ENCODE measurements at regions not wholly inside any gene's neighbourhood (a gene's known extent, or its start where the extent isn't known, plus 50 kb on each side); places are given as distances from the start of the nearest gene placed in this dataset.

- TF ChIP-seq, protein P1, sequence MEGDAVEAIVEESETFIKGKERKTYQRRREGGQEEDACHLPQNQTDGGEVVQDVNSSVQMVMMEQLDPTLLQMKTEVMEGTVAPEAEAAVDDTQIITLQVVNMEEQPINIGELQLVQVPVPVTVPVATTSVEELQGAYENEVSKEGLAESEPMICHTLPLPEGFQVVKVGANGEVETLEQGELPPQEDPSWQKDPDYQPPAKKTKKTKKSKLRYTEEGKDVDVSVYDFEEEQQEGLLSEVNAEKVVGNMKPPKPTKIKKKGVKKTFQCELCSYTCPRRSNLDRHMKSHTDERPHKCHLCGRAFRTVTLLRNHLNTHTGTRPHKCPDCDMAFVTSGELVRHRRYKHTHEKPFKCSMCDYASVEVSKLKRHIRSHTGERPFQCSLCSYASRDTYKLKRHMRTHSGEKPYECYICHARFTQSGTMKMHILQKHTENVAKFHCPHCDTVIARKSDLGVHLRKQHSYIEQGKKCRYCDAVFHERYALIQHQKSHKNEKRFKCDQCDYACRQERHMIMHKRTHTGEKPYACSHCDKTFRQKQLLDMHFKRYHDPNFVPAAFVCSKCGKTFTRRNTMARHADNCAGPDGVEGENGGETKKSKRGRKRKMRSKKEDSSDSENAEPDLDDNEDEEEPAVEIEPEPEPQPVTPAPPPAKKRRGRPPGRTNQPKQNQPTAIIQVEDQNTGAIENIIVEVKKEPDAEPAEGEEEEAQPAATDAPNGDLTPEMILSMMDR (conservative IDR thresholded peaks at IDR 0.05; ENCODE audit: low read length): no peak
- no peak for TF ChIP-seq EZH2phosphoT487 (IDR thresholded peaks at IDR 0.05; ENCODE audit: borderline replicate concordance, low read depth, low read length)
- no peak overlapping the region for H3K4me2 ChIP-seq (ENCODE audit: low read length)
- H2AFZ ChIP-seq (ENCODE audit: low read length): no peak overlapping the region
- no peaks in the 10 kb centered on the region for H4K20me1 ChIP-seq (ENCODE audit: insufficient read depth, low read length)
- POLR2A ChIA-PET: interaction anchor here (1.4 kb wide), 1 partner anchor 9 kb away, joined by 5 read pairs; no protein-coding TSS in a partner anchor
- H3K9me3 ChIP-seq (ENCODE audit: low read length): no peaks in the 10 kb centered on the region
- no TSS peak for BruUV-seq (replicated peaks)
- CTCF ChIA-PET (ENCODE audit: unreplicated experiment): no interaction called here
- no peaks in the 10 kb centered on the region for H3K36me3 ChIP-seq (ENCODE audit: insufficient read depth, low read length)
- no peak overlapping the region for H3K4me3 ChIP-seq (ENCODE audit: low read depth, low read length, poor library complexity, severe bottlenecking)
- intact Hi-C loops (cut with micrococcal nuclease; ENCODE audit: unreplicated experiment): no loop called here
- peak; percentile 1 for DNase-seq (ENCODE audit: low spot score)
- no peaks in the 10 kb centered on the region for H3K79me2 ChIP-seq (ENCODE audit: insufficient read depth, low read depth, low read length)
- no peaks in the 10 kb centered on the region for H3K9me2 ChIP-seq (ENCODE audit: insufficient read depth, low read length)
- no peak overlapping the region for H3K27ac ChIP-seq (ENCODE audit: low read depth, low read length, poor library complexity, severe bottlenecking)
- no peaks in the 10 kb centered on the region for H3K4me1 ChIP-seq (ENCODE audit: insufficient read depth, low read length, poor library complexity, severe bottlenecking)
Measured at GRCh38 chr5:53416144-53416738, 64.2 kb upstream of the FST start.

DNA sequence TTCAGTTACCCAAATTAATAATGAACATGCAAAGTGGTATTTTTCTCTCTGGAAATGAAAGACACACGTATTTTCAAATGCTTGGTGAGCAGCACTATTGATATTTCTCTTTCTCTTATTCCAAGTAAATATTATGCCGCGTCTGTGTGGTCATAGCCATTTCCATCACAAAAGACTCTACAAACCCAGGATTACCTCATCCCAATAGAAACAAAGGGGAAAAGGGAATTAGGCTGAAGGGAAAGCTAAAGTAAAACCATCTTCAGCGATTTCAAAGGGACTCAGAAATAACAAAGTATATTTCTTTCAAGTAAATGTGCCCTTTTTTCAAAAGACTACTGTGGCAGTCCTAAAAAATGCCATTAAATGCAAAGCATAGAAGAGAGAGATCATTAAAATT lies 62.0 kb upstream of the FST start:
- BruUV-seq (replicated peaks): no TSS peak
- H3K4me1 ChIP-seq (ENCODE audit: insufficient read depth, low read length, poor library complexity, severe bottlenecking): no peaks in the 10 kb centered on the region
- H3K9me3 ChIP-seq (ENCODE audit: low read length): no peaks in the 10 kb centered on the region
- no peaks in the 10 kb centered on the region for H3K36me3 ChIP-seq (ENCODE audit: insufficient read depth, low read length)
- DNase-seq (ENCODE audit: low spot score): no peak
- intact Hi-C loops (cut with micrococcal nuclease; ENCODE audit: unreplicated experiment): no loop called here
- no peak overlapping the region for H3K4me3 ChIP-seq (ENCODE audit: low read depth, low read length, poor library complexity, severe bottlenecking)
- ChIA-PET POLR2A (no interaction called here), CTCF (ENCODE audit: unreplicated experiment) (no interaction called here)
- no peaks in the 10 kb centered on the region for H3K9me2 ChIP-seq (ENCODE audit: insufficient read depth, low read length)
- no peaks in the 10 kb centered on the region for H4K20me1 ChIP-seq (ENCODE audit: insufficient read depth, low read length)
- TF ChIP-seq, protein P1 (conservative IDR thresholded peaks at IDR 0.05; ENCODE audit: low read length): no peak
- TF ChIP-seq EZH2phosphoT487 (IDR thresholded peaks at IDR 0.05; ENCODE audit: borderline replicate concordance, low read depth, low read length): no peak
- H3K27ac ChIP-seq (ENCODE audit: low read depth, low read length, poor library complexity, severe bottlenecking): no peak overlapping the region
- no peaks in the 10 kb centered on the region for H3K79me2 ChIP-seq (ENCODE audit: insufficient read depth, low read depth, low read length)
- no peak overlapping the region for H3K4me2 ChIP-seq (ENCODE audit: low read length)
- H2AFZ ChIP-seq (ENCODE audit: low read length): no peak overlapping the region

DNA sequence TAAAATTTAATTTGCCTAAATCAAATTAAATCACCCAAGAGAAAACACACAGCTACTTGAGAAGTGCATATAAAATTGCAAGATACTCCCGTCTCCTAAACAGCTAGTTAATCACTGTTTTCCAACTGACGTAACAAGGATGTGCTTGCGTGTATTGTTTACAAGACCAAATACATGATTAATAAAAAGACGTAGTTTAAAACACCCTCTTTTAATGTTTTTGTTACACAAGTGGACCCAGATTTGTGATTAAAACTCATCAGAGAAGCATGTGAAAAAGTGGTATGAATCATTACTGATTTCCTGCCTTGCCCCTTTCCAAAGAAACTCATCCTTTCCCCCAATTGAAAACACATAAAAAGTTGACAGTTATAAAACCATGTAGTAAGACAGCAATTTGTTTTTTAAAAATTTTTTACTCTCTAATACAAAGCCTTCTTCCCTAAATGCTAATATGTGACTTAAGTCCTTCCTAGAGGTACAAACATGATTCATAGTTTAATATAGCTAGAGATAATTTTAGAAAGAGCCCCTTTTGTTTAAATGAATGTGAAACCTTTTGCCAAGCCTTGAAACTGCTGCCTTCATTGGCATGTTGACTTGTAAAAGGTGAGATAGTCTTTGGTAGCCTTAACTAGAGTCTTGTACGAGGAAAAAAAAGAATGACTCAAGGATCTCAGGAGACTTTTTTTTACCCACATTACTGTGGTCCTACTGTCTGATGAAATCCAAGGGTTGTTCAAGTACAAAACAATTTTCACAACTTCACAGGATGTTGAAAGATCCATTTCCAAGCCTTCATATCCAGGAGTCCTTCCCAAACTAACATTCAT lies 61.4 kb upstream of the FST start:
- Histone ChIP-seq H3K27ac (ENCODE audit: low read depth, low read length, poor library complexity, severe bottlenecking) (no peak overlapping the region), H3K36me3 (ENCODE audit: insufficient read depth, low read length) (no peaks in the 10 kb centered on the region), H3K4me3 (ENCODE audit: low read depth, low read length, poor library complexity, severe bottlenecking) (no peak overlapping the region), H2AFZ (ENCODE audit: low read length) (no peak overlapping the region), H3K4me1 (ENCODE audit: insufficient read depth, low read length, poor library complexity, severe bottlenecking) (no peaks in the 10 kb centered on the region), H3K9me2 (ENCODE audit: insufficient read depth, low read length) (no peaks in the 10 kb centered on the region), H3K79me2 (ENCODE audit: insufficient read depth, low read depth, low read length) (no peaks in the 10 kb centered on the region), H3K9me3 (ENCODE audit: low read length) (no peaks in the 10 kb centered on the region), H3K4me2 (ENCODE audit: low read length) (no peak overlapping the region), H4K20me1 (ENCODE audit: insufficient read depth, low read length) (no peaks in the 10 kb centered on the region)
- no TSS peak for BruUV-seq (replicated peaks)
- TF ChIP-seq, protein P1 (conservative IDR thresholded peaks at IDR 0.05; ENCODE audit: low read length): no peak
- TF ChIP-seq EZH2phosphoT487 (IDR thresholded peaks at IDR 0.05; ENCODE audit: borderline replicate concordance, low read depth, low read length): no peak
- ChIA-PET POLR2A (no interaction called here), CTCF (ENCODE audit: unreplicated experiment) (no interaction called here)
- intact Hi-C loops (cut with micrococcal nuclease; ENCODE audit: unreplicated experiment): no loop called here
- no peak for DNase-seq (ENCODE audit: low spot score)

Measured in OCI-LY7 (cell line).